ENCODE measurements at regions not wholly inside any gene's neighbourhood (a gene's known extent, or its start where the extent isn't known, plus 50 kb on each side); places are given as distances from the start of the nearest gene placed in this dataset.

DNA sequence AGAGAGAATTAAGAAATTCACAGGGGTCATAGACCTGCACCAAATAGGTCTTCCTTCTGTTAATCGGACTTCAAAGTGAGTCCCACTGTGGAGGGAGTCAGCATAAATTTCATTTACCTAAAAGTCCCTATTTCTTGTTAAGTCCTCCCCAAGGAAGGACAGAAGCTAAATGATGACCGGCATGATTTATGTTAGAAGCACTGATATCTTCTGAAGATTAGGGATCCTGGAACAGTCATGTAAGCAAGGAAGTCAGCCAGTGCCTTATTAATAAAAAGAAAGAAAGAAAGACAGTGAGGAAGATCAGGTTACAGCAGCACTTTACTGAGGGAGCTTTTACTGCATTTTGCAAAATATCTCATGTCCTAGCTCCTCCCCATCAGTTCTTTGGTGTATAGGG lies 287.5 kb downstream of the FOXG1 start:
- H3K27ac ChIP-seq (ENCODE audit: low read depth, low read length) = no peak overlapping the region
- H2BK15ac ChIP-seq (ENCODE audit: low read length) = no peak overlapping the region
- no peak overlapping the region for H3K14ac ChIP-seq (ENCODE audit: insufficient read length)
- no peak overlapping the region for H3K18ac ChIP-seq (ENCODE audit: extremely low read depth, low read length)
- H3K56ac ChIP-seq (replicated peaks; ENCODE audit: insufficient read length, low read depth, low read length) = no peak overlapping the region
- no peak overlapping the region for H2AK5ac ChIP-seq (ENCODE audit: low read depth, low read length)
- H3K4ac ChIP-seq (replicated peaks; ENCODE audit: insufficient read length, low read depth, low read length) = no peak overlapping the region
- 84% methylated on average over 2 of the region's 2 CpGs; no CpG with 5 or more reads in 1 of the 2 experiments for WGBS, 2 experiments (ENCODE audit: extremely low coverage in 1 of 2, insufficient coverage in 1 of 2, insufficient read length in 1 of 2, insufficient replicate concordance in 2 of 2, low coverage in 1 of 2, low lambda C conversion rate in 2 of 2, missing lambda C conversion rate in 1 of 2)
- no peaks in the 10 kb centered on the region for H3K79me2 ChIP-seq (ENCODE audit: control insufficient read depth in 1 of 2, insufficient read depth in 2 of 2, low read length in 2 of 2)
- H3K27me3 ChIP-seq (replicated peaks in 1 of 4; ENCODE audit: control insufficient read depth in 3 of 4, extremely low read depth in 1 of 4, insufficient read depth in 3 of 4, low read length in 3 of 4) = no peaks in the 10 kb centered on the region
- H2BK12ac ChIP-seq (ENCODE audit: low read depth, low read length) = no peak overlapping the region
- H3K4me2 ChIP-seq (ENCODE audit: insufficient read depth in 1 of 2, low read depth in 2 of 2, low read length in 2 of 2) = no peak overlapping the region
- H3K23me2 ChIP-seq (ENCODE audit: low read depth, low read length) = no peaks in the 10 kb centered on the region; the same call in 1 of the 2 replicates
- H3K36me3 ChIP-seq (ENCODE audit: control insufficient read depth in 2 of 4, insufficient read depth in 4 of 4, low read length in 3 of 4) = no peaks in the 10 kb centered on the region
- POLR2A ChIA-PET (ENCODE audit: partially characterized antibody) = no interaction called here
- no peaks in the 10 kb centered on the region for H4K20me1 ChIP-seq (replicated peaks in 1 of 2; ENCODE audit: control insufficient read depth in 1 of 2, insufficient read depth in 2 of 2, low read length in 2 of 2)
- no peak overlapping the region for H4K8ac ChIP-seq (ENCODE audit: extremely low read depth, insufficient read depth, low read length)
- FAIRE-seq = no peak
- H2BK120ac ChIP-seq (replicated peaks; ENCODE audit: low read depth, low read length) = no peak overlapping the region
- H2BK20ac ChIP-seq (ENCODE audit: low read length) = no peak overlapping the region
- CTCF ChIA-PET (ENCODE audit: partially characterized antibody) = interaction anchor here (0.8 to 1.3 kb wide), 2 partner anchors 12 to 249 kb away, joined by 3 to 4 read pairs; no protein-coding TSS in a partner anchor
- no peak overlapping the region for H2BK5ac ChIP-seq (ENCODE audit: low read depth, low read length)
- no peak overlapping the region for H3K9ac ChIP-seq (replicated peaks in 1 of 4; ENCODE audit: extremely low read depth in 1 of 4, low read depth in 3 of 4, low read length in 3 of 4)
- no peak for DNase-seq (ENCODE audit: low read depth in 1 of 2, low spot score in 2 of 2)
- peak overlapping the region; percentile 76; the same call in 1 of the 2 replicates for H2AFZ ChIP-seq (ENCODE audit: low read length)
- H3K9me3 ChIP-seq (ENCODE audit: insufficient read depth in 2 of 2, low read depth in 1 of 2, low read length in 1 of 2) = peaks cover 0 to 7% of the 10 kb centered on the region in 2 experiments; a peak in 2 of 4 replicates
- no peaks in the 10 kb centered on the region for H3K79me1 ChIP-seq (ENCODE audit: low read depth, low read length)
- no peak overlapping the region for H3K23ac ChIP-seq (ENCODE audit: insufficient read length)
- H4K91ac ChIP-seq (replicated peaks; ENCODE audit: insufficient read length, low read length) = no peak overlapping the region
- H3K4me1 ChIP-seq (replicated peaks in 1 of 4; ENCODE audit: control insufficient read depth in 3 of 4, insufficient read depth in 4 of 4, low read length in 3 of 4) = no peaks in the 10 kb centered on the region
- no peak overlapping the region for H3K4me3 ChIP-seq (ENCODE audit: extremely low read depth in 1 of 4, insufficient read depth in 2 of 4, low read depth in 3 of 4, low read length in 4 of 4)
- H4K5ac ChIP-seq (ENCODE audit: insufficient read length, low read depth, low read length) = no peak overlapping the region
- TF ChIP-seq POU5F1 (IDR thresholded peaks at IDR 0.05; ENCODE audit: low read depth, low read length) (no peak), CTBP2 (IDR thresholded peaks at IDR 0.05; ENCODE audit: borderline replicate concordance, insufficient read depth, insufficient read length, low read length) (no peak), RAD21 (IDR thresholded peaks at IDR 0.05 in 1 of 2, conservative IDR thresholded peaks at IDR 0.05 in 1 of 2; ENCODE audit: low read depth in 2 of 2, low read length in 2 of 2) (no peak), RBBP5 (IDR thresholded peaks at IDR 0.05; ENCODE audit: borderline replicate concordance, low read depth, low read length) (no peak), TBP (IDR thresholded peaks at IDR 0.05; ENCODE audit: low read depth, low read length) (no peak), CREB1 (IDR thresholded peaks at IDR 0.05) (no peak), BCL11A (IDR thresholded peaks at IDR 0.05; ENCODE audit: low read depth in 2 of 2, low read length in 2 of 2) (no peak), SP1 (IDR thresholded peaks at IDR 0.05; ENCODE audit: low read depth, low read length) (no peak), BACH1 (IDR thresholded peaks at IDR 0.05; ENCODE audit: low read length) (no peak), SIN3A (conservative IDR thresholded peaks at IDR 0.05 in 1 of 2, IDR thresholded peaks at IDR 0.05 in 1 of 2; ENCODE audit: low read depth in 1 of 2, low read length in 2 of 2) (no peak), EGR1 (IDR thresholded peaks at IDR 0.05; ENCODE audit: borderline replicate concordance, low read depth, low read length) (no peak), RXRA (IDR thresholded peaks at IDR 0.05; ENCODE audit: insufficient read depth, low read depth, low read length) (no peak)
- TF ChIP-seq, protein P1, sequence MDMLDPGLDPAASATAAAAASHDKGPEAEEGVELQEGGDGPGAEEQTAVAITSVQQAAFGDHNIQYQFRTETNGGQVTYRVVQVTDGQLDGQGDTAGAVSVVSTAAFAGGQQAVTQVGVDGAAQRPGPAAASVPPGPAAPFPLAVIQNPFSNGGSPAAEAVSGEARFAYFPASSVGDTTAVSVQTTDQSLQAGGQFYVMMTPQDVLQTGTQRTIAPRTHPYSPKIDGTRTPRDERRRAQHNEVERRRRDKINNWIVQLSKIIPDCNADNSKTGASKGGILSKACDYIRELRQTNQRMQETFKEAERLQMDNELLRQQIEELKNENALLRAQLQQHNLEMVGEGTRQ (IDR thresholded peaks at IDR 0.05; ENCODE audit: low read length) = no peak
